HCT116 (cell line): ENCODE measurements at regions not wholly inside any gene's neighbourhood (a gene's known extent, or its start where the extent isn't known, plus 50 kb on each side); places are given as distances from the start of the nearest gene placed in this dataset.

Experiments used
- ATF3 ChIP-seq: IDR thresholded peaks from 2 replicates; pipeline ENCODE4 v1.6.1; 2012
- CEBPB ChIP-seq: IDR thresholded peaks from 2 replicates; pipeline ENCODE4 v1.6.1; 2012; ENCODE audit warnings: low read depth
- CTCF ChIP-seq, 3 experiments: fragments of 200-600 bp in 1 of 3; sonication (generic) in 1 of 3; IDR thresholded peaks in 2 of 3; conservative IDR thresholded peaks in 1 of 3; 2 replicates each; pipeline ENCODE4 v1.5.1; 2012 to 2017; ENCODE audit warnings: low read depth in 2 of 3, low read length in 2 of 3, antibody characterized with exemption in 1 of 3, borderline replicate concordance in 1 of 3, control low read depth in 1 of 3, mild to moderate bottlenecking in 1 of 3, mixed read lengths in 1 of 3, mixed run types in 1 of 3, moderate library complexity in 1 of 3; ENCODE audit not compliant: insufficient read depth in 1 of 3
- EZH2 ChIP-seq: fragments of 200-600 bp; sonication (generic); IDR thresholded peaks from 2 replicates; pipeline ENCODE4 v1.6.1; 2017; ENCODE audit warnings: antibody characterized with exemption, mixed run types
- EZH2phosphoT487 ChIP-seq: fragments of 200-600 bp; IDR thresholded peaks from 2 replicates; pipeline ENCODE4 v1.6.1; 2018; ENCODE audit warnings: antibody characterized with exemption, borderline replicate concordance
- MAX ChIP-seq: IDR thresholded peaks from 2 replicates; pipeline ENCODE4 v1.6.1; 2012
- POLR2A ChIP-seq: IDR thresholded peaks from 2 replicates; pipeline ENCODE4 v1.7.0; 2011; ENCODE audit warnings: borderline replicate concordance; ENCODE audit not compliant: insufficient read depth, insufficient read length; ENCODE audit errors: extremely low read depth
- POLR2AphosphoS5 ChIP-seq: IDR thresholded peaks from 2 replicates; pipeline ENCODE4 v1.6.1; 2011; ENCODE audit warnings: mild to moderate bottlenecking, low read depth, low read length, moderate library complexity
- RAD21 ChIP-seq: IDR thresholded peaks from 2 replicates; pipeline ENCODE4 v1.6.1; 2012; ENCODE audit warnings: low read depth, mild to moderate bottlenecking
- ZBTB33 ChIP-seq: IDR thresholded peaks from 2 replicates; pipeline ENCODE4 v1.6.1; 2011; ENCODE audit warnings: mild to moderate bottlenecking, low read length, moderate library complexity; ENCODE audit not compliant: insufficient replicate concordance; ENCODE audit errors: extremely low read depth

GRCh38 chr10:14383266-14383665 lies 52.5 kb upstream of the FRMD4A start:
- TF ChIP-seq CTCF (IDR thresholded peaks at IDR 0.05 in 2 of 3, conservative IDR thresholded peaks at IDR 0.05 in 1 of 3; ENCODE audit: borderline replicate concordance in 1 of 3, insufficient read depth in 1 of 3, low read depth in 2 of 3, low read length in 2 of 3) (no peak), EZH2 (no peak), POLR2A (no peak), CEBPB (no peak), MAX (no peak), EZH2phosphoT487 (no peak), POLR2AphosphoS5 (no peak), RAD21 (no peak), ZBTB33 (no peak), ATF3 (no peak)
